Suprapubic skin (tissue), 3 donors: ENCODE measurements at regions not wholly inside any gene's neighbourhood (a gene's known extent, or its start where the extent isn't known, plus 50 kb on each side); places are given as distances from the start of the nearest gene placed in this dataset.
"Not testable (repeated sequence)": the region's sequence is repeated elsewhere in the genome, so short reads cannot be mapped to it uniquely, and the experiment has no call there.

ENCODE experiments used
- POLR2A ChIP-seq, 2 donors: fragments of 450-650 bp; IDR thresholded peaks; one replicate each; pipeline ENCODE4 v1.6.1; 2017; ENCODE audit warnings: antibody characterized with exemption in 2 of 2, mild to moderate bottlenecking in 2 of 2, moderate library complexity in 2 of 2
- TF ChIP-seq, protein P1 (sequence below), 2 donors: fragments of 200-600 bp in 1 of 2; fragments of 450-650 bp in 1 of 2; sonication (generic) in 1 of 2; IDR thresholded peaks; one replicate each; pipeline ENCODE4 v1.5.1; 2016 to 2019; ENCODE audit warnings: antibody characterized with exemption in 2 of 2, mild to moderate bottlenecking in 1 of 2, moderate library complexity in 1 of 2

DNA sequence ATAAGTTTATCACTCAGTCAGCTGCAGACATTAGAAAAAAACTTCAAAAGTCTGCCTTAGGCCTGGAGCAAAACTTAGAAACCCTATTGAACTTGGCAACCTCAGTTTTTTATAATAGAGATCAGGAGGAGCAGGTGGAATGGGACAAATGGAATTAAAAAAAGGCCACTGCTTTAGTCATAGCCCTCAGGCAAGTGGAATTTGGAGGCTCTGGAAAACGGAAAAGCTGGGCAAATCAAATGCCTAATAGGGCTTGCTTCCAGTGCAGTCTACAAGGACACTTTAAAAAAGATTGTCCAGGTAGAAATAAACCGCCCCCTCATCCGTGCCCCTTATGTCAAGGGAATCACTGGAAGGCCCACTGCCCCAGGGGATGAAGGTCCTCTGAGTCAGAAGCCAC lies 68.7 kb upstream of the ARSJ start:
- TF ChIP-seq, protein P1, sequence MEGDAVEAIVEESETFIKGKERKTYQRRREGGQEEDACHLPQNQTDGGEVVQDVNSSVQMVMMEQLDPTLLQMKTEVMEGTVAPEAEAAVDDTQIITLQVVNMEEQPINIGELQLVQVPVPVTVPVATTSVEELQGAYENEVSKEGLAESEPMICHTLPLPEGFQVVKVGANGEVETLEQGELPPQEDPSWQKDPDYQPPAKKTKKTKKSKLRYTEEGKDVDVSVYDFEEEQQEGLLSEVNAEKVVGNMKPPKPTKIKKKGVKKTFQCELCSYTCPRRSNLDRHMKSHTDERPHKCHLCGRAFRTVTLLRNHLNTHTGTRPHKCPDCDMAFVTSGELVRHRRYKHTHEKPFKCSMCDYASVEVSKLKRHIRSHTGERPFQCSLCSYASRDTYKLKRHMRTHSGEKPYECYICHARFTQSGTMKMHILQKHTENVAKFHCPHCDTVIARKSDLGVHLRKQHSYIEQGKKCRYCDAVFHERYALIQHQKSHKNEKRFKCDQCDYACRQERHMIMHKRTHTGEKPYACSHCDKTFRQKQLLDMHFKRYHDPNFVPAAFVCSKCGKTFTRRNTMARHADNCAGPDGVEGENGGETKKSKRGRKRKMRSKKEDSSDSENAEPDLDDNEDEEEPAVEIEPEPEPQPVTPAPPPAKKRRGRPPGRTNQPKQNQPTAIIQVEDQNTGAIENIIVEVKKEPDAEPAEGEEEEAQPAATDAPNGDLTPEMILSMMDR (IDR thresholded peaks at IDR 0.05), result not testable (repeated sequence)
- not testable (repeated sequence) for TF ChIP-seq POLR2A (IDR thresholded peaks at IDR 0.05)
